ENCODE measurements at regions not wholly inside any gene's neighbourhood (a gene's known extent, or its start where the extent isn't known, plus 50 kb on each side); places are given as distances from the start of the nearest gene placed in this dataset.

GRCh38 chr6:94668876-94669275 lies 908.5 kb upstream of the MANEA start:
- TF ChIP-seq POLR2AphosphoS5 (IDR thresholded peaks at IDR 0.05; ENCODE audit: low read depth, low read length) (no peak), SIN3A (IDR thresholded peaks at IDR 0.05; ENCODE audit: borderline replicate concordance, insufficient read depth, low read length) (no peak), TAF1 (IDR thresholded peaks at IDR 0.05; ENCODE audit: borderline replicate concordance, insufficient read depth, low read length) (no peak), FOXP2 (optimal IDR thresholded peaks at IDR 0.05; ENCODE audit: borderline replicate concordance, extremely low read depth, extremely low read length, insufficient read depth) (no peak)
- TF ChIP-seq, protein P1, sequence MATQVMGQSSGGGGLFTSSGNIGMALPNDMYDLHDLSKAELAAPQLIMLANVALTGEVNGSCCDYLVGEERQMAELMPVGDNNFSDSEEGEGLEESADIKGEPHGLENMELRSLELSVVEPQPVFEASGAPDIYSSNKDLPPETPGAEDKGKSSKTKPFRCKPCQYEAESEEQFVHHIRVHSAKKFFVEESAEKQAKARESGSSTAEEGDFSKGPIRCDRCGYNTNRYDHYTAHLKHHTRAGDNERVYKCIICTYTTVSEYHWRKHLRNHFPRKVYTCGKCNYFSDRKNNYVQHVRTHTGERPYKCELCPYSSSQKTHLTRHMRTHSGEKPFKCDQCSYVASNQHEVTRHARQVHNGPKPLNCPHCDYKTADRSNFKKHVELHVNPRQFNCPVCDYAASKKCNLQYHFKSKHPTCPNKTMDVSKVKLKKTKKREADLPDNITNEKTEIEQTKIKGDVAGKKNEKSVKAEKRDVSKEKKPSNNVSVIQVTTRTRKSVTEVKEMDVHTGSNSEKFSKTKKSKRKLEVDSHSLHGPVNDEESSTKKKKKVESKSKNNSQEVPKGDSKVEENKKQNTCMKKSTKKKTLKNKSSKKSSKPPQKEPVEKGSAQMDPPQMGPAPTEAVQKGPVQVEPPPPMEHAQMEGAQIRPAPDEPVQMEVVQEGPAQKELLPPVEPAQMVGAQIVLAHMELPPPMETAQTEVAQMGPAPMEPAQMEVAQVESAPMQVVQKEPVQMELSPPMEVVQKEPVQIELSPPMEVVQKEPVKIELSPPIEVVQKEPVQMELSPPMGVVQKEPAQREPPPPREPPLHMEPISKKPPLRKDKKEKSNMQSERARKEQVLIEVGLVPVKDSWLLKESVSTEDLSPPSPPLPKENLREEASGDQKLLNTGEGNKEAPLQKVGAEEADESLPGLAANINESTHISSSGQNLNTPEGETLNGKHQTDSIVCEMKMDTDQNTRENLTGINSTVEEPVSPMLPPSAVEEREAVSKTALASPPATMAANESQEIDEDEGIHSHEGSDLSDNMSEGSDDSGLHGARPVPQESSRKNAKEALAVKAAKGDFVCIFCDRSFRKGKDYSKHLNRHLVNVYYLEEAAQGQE (IDR thresholded peaks at IDR 0.05; ENCODE audit: insufficient read depth in 1 of 2, low read depth in 2 of 2, low read length in 2 of 2): no peak

- no peak for TF ChIP-seq POLR2AphosphoS5 (IDR thresholded peaks at IDR 0.05; ENCODE audit: low read depth, low read length)
- no peak for TF ChIP-seq FOXP2 (optimal IDR thresholded peaks at IDR 0.05; ENCODE audit: borderline replicate concordance, extremely low read depth, extremely low read length, insufficient read depth)
- TF ChIP-seq SIN3A (IDR thresholded peaks at IDR 0.05; ENCODE audit: borderline replicate concordance, insufficient read depth, low read length): no peak
- TF ChIP-seq, protein P1 (IDR thresholded peaks at IDR 0.05; ENCODE audit: insufficient read depth in 1 of 2, low read depth in 2 of 2, low read length in 2 of 2): no peak
- TF ChIP-seq TAF1 (IDR thresholded peaks at IDR 0.05; ENCODE audit: borderline replicate concordance, insufficient read depth, low read length): no peak
Measured at GRCh38 chr6:94658929-94659328, 918.4 kb upstream of the MANEA start.

DNA sequence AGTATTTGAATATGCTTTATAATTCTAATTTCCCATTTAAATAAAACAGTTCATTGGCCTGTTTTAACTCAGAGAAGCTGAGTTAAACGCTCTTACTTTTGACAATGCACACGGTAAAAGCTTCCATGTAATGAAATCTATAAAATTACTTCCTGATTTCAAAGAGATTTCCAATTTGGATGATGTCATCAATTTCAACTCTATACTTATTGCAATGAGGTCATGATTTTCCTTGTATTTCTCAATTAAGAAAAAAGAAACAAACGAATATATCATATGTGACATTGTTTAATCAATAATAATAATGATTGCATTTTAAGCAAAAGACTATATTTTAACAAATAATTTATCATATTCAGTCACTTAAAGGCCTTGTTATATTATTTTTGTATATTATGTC lies 926.1 kb upstream of the MANEA start:
- TF ChIP-seq, protein P1 (IDR thresholded peaks at IDR 0.05; ENCODE audit: insufficient read depth in 1 of 2, low read depth in 2 of 2, low read length in 2 of 2): no peak
- TF ChIP-seq TAF1 (IDR thresholded peaks at IDR 0.05; ENCODE audit: borderline replicate concordance, insufficient read depth, low read length): no peak
- no peak for TF ChIP-seq POLR2AphosphoS5 (IDR thresholded peaks at IDR 0.05; ENCODE audit: low read depth, low read length)
- TF ChIP-seq FOXP2 (optimal IDR thresholded peaks at IDR 0.05; ENCODE audit: borderline replicate concordance, extremely low read depth, extremely low read length, insufficient read depth): no peak
- TF ChIP-seq SIN3A (IDR thresholded peaks at IDR 0.05; ENCODE audit: borderline replicate concordance, insufficient read depth, low read length): no peak

- TF ChIP-seq SIN3A (IDR thresholded peaks at IDR 0.05; ENCODE audit: borderline replicate concordance, insufficient read depth, low read length) (no peak), FOXP2 (optimal IDR thresholded peaks at IDR 0.05; ENCODE audit: borderline replicate concordance, extremely low read depth, extremely low read length, insufficient read depth) (no peak), TAF1 (IDR thresholded peaks at IDR 0.05; ENCODE audit: borderline replicate concordance, insufficient read depth, low read length) (no peak), POLR2AphosphoS5 (IDR thresholded peaks at IDR 0.05; ENCODE audit: low read depth, low read length) (no peak)
- TF ChIP-seq, protein P1 (IDR thresholded peaks at IDR 0.05; ENCODE audit: insufficient read depth in 1 of 2, low read depth in 2 of 2, low read length in 2 of 2): no peak
Measured at GRCh38 chr6:94645191-94645590, 932.1 kb upstream of the MANEA start.

GRCh38 chr6:94639564-94639963 lies 937.8 kb upstream of the MANEA start:
- TF ChIP-seq SIN3A (IDR thresholded peaks at IDR 0.05; ENCODE audit: borderline replicate concordance, insufficient read depth, low read length) (no peak), FOXP2 (optimal IDR thresholded peaks at IDR 0.05; ENCODE audit: borderline replicate concordance, extremely low read depth, extremely low read length, insufficient read depth) (no peak), TAF1 (IDR thresholded peaks at IDR 0.05; ENCODE audit: borderline replicate concordance, insufficient read depth, low read length) (no peak), POLR2AphosphoS5 (IDR thresholded peaks at IDR 0.05; ENCODE audit: low read depth, low read length) (no peak)
- TF ChIP-seq, protein P1 (IDR thresholded peaks at IDR 0.05; ENCODE audit: insufficient read depth in 1 of 2, low read depth in 2 of 2, low read length in 2 of 2): no peak

Data from PFSK-1 (cell line).